MM.1S (cell line): ENCODE measurements at regions not wholly inside any gene's neighbourhood (a gene's known extent, or its start where the extent isn't known, plus 50 kb on each side); places are given as distances from the start of the nearest gene placed in this dataset.
"Not testable (repeated sequence)": the region's sequence is repeated elsewhere in the genome, so short reads cannot be mapped to it uniquely, and the experiment has no call there.

Experiments
- DNase-seq: peaks from one replicate; pipeline ENCODE4 v3.0.0-alpha.2; 2015
- H2AFZ ChIP-seq: fragments of 300-600 bp; sonication (generic); 2 replicates; pipeline ENCODE4 v1.6.0; 2016; ENCODE audit warnings: antibody characterized with exemption, low read length
- H3F3A ChIP-seq: fragments of 300-600 bp; sonication (generic); 2 replicates; pipeline ENCODE4 v1.6.1; 2016; ENCODE audit warnings: mild to moderate bottlenecking, antibody characterized with exemption, low read length, moderate library complexity, mixed read lengths; ENCODE audit not compliant: insufficient read depth
- H3K27ac ChIP-seq: fragments of 300-600 bp; sonication (generic); 2 replicates; pipeline ENCODE4 v1.5.1; 2016; ENCODE audit warnings: mild to moderate bottlenecking, low read length
- H3K27me3 ChIP-seq: fragments of 300-600 bp; sonication (generic); replicated peaks from 2 replicates; pipeline ENCODE4 v1.6.0; 2016; ENCODE audit warnings: low read length; ENCODE audit not compliant: insufficient read depth
- H3K36me3 ChIP-seq: fragments of 300-600 bp; sonication (generic); replicated peaks from 2 replicates; pipeline ENCODE4 v1.6.1; 2016; ENCODE audit warnings: mild to moderate bottlenecking, low read length, mixed read lengths; ENCODE audit not compliant: insufficient read depth
- H3K4me1 ChIP-seq: fragments of 300-600 bp; sonication (generic); 2 replicates; pipeline ENCODE4 v1.6.1; 2016; ENCODE audit warnings: low read length, mixed read lengths
- H3K4me2 ChIP-seq: fragments of 300-600 bp; sonication (generic); 2 replicates; pipeline ENCODE4 v1.6.0; 2016; ENCODE audit warnings: low read depth, low read length
- H3K4me3 ChIP-seq: fragments of 300-600 bp; sonication (generic); 2 replicates; pipeline ENCODE4 v1.5.1; 2016; ENCODE audit warnings: low read length, mixed read lengths
- H3K79me2 ChIP-seq: fragments of 300-600 bp; sonication (generic); 2 replicates; pipeline ENCODE4 v1.6.1; 2016; ENCODE audit warnings: mixed run types, low read length, mixed read lengths
- H3K9ac ChIP-seq: fragments of 300-600 bp; sonication (generic); 2 replicates; pipeline ENCODE4 v1.6.1; 2016; ENCODE audit warnings: low read length, mixed read lengths
- H3K9me2 ChIP-seq: fragments of 300-600 bp; sonication (generic); replicated peaks from 2 replicates; pipeline ENCODE4 v1.6.1; 2016; ENCODE audit warnings: mild to moderate bottlenecking, low read length, mixed read lengths; ENCODE audit not compliant: insufficient read depth
- H3K9me3 ChIP-seq: fragments of 300-600 bp; sonication (generic); replicated peaks from 2 replicates; pipeline ENCODE4 v1.6.1; 2016; ENCODE audit warnings: mild to moderate bottlenecking, low read length, mixed read lengths; ENCODE audit not compliant: insufficient read depth
- H4K20me1 ChIP-seq: fragments of 300-600 bp; sonication (generic); 2 replicates; pipeline ENCODE4 v1.6.1; 2016; ENCODE audit warnings: mild to moderate bottlenecking, low read length, moderate library complexity, mixed read lengths; ENCODE audit not compliant: insufficient read depth
- TF ChIP-seq, protein P1 (sequence below): fragments of 300-600 bp; sonication (generic); IDR thresholded peaks from 2 replicates; pipeline ENCODE4 v1.5.1; 2016; ENCODE audit warnings: antibody characterized with exemption, low read length, mixed read lengths

DNA sequence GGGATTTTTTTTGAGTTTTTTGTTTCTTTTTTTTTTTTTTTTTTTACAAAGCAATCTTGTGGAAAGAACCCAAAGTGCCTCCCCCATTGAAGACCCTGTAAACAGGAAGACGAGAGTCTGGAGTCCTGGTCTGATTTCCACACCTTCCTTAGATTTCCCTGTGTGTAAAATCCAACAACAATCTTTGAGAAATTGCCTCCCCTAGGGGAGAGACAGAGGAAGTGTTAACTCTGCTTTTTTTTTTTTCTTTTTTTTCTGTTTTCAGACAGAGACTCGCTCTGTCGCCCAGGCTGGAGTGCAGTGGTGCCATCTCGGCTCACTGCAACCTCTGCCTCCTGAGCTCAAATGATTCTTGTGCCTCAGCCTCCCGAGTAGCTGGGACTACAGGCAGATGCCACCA, 82.0 kb upstream of the CLEC6A start:
- not testable (repeated sequence) for H3K4me1 ChIP-seq, H3K79me2 ChIP-seq, H3K9me2 ChIP-seq, H3K9ac ChIP-seq, H4K20me1 ChIP-seq, H3K4me2 ChIP-seq, H3F3A ChIP-seq, H2AFZ ChIP-seq, H3K9me3 ChIP-seq, H3K27ac ChIP-seq, H3K27me3 ChIP-seq, H3K36me3 ChIP-seq, H3K4me3 ChIP-seq
- DNase-seq, result peak; percentile 7
- TF ChIP-seq, protein P1, sequence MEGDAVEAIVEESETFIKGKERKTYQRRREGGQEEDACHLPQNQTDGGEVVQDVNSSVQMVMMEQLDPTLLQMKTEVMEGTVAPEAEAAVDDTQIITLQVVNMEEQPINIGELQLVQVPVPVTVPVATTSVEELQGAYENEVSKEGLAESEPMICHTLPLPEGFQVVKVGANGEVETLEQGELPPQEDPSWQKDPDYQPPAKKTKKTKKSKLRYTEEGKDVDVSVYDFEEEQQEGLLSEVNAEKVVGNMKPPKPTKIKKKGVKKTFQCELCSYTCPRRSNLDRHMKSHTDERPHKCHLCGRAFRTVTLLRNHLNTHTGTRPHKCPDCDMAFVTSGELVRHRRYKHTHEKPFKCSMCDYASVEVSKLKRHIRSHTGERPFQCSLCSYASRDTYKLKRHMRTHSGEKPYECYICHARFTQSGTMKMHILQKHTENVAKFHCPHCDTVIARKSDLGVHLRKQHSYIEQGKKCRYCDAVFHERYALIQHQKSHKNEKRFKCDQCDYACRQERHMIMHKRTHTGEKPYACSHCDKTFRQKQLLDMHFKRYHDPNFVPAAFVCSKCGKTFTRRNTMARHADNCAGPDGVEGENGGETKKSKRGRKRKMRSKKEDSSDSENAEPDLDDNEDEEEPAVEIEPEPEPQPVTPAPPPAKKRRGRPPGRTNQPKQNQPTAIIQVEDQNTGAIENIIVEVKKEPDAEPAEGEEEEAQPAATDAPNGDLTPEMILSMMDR, result peak; percentile 26

DNA sequence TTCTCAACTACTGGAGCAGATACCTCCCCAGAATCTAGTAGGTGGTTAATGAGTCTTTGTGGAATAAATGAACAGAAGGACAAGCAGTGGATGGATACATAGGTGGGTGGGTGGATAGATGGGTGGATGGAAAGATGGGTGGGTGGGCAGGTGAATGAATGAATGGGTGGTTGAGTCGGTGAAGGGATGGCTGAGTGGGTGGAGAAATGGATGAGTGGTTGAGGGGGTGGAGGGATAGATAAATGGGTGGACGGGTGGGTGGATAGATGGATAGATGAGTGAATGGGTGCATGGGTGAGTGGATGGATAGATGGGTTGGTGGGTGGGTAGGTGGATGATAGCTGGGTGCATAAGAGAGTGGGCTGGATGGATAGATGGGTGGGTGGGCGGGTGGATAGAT, 80.6 kb upstream of the CLEC6A start:
- DNase-seq, H3K27me3 ChIP-seq, H3K4me2 ChIP-seq, H3K9me2 ChIP-seq, H3K27ac ChIP-seq, H3K9ac ChIP-seq, H3K9me3 ChIP-seq, H3F3A ChIP-seq, H3K79me2 ChIP-seq, H3K36me3 ChIP-seq, H4K20me1 ChIP-seq, H3K4me1 ChIP-seq, H2AFZ ChIP-seq, H3K4me3 ChIP-seq: not testable (repeated sequence)

DNA sequence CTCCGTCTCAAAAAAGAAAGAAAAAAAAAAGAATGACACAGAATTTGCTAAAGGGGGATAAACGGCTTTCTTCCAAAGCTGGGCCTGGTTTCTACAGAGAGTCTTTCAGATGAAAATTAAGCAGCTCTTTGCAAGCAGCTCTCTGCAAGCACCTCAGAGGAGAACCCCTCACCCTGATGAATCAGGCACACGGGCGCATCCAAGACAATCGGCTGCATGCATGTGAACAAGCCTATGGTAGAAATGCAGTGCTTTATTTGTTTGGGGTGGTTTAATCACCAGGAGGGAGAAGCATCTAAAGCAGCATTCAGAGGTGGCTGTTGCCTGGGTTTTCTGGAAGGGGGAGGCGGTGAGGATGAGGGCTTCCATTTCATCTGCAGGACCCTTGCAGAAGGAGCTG, 78.0 kb upstream of the CLEC6A start:
- H3K27ac ChIP-seq, H3K9me3 ChIP-seq, H3K27me3 ChIP-seq, H3K79me2 ChIP-seq, H3K4me1 ChIP-seq, H3K9me2 ChIP-seq, H3K4me2 ChIP-seq, DNase-seq, H2AFZ ChIP-seq, H3K4me3 ChIP-seq, H3K36me3 ChIP-seq, H4K20me1 ChIP-seq, H3F3A ChIP-seq, H3K9ac ChIP-seq: not testable (repeated sequence)

DNA sequence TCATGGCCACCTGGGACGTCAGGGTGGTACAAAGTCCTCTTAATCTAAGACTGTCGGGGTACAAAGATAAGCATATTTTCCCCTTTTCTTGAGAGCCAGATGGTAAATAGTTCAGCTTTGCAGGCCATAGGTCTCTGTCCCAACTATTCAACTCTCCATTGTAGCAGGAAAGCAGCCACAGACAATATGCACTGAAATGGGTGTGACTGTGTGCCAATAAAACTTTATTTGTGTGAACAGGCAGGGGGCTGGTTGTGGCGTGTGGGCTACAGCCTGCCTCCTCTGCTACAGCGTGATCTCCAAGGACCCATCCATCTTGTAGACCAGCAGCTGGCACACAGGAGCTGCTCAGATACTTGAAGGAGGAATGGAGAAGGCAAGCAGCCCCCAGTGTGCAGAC, 73.2 kb upstream of the CLEC6A start:
- H3K4me3 ChIP-seq, H3K9ac ChIP-seq, H3K36me3 ChIP-seq, H3K4me2 ChIP-seq, H3K27me3 ChIP-seq, H3K4me1 ChIP-seq, H3K9me3 ChIP-seq, H4K20me1 ChIP-seq, H3K27ac ChIP-seq, H2AFZ ChIP-seq, H3K79me2 ChIP-seq, DNase-seq, H3K9me2 ChIP-seq, H3F3A ChIP-seq: not testable (repeated sequence)

DNA sequence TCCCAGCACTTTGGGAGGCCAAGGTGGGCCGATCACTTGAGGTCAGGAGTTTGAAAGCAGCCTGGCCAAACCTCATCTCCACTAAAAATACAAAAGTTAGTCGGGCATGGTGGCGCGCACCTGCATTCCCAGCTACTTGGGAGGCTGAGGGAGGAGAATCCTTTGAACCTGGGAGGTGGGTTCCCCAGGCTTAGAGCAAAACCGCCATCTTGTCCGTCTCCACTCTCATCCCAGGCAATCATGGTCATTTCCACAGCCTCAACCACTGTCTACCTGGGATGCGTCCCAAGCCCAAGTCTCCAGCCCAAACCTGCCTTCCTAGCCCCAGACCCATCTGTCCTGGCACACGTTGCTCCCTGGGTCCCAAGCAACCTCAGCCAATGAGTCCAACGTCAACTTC, 71.1 kb upstream of the CLEC6A start:
- not testable (repeated sequence) for H3K4me2 ChIP-seq, H3K9me3 ChIP-seq, H3K27me3 ChIP-seq, H3K9ac ChIP-seq, H3K27ac ChIP-seq, H3K79me2 ChIP-seq, DNase-seq, H3F3A ChIP-seq, H3K36me3 ChIP-seq, H3K9me2 ChIP-seq, H3K4me3 ChIP-seq, H3K4me1 ChIP-seq, H2AFZ ChIP-seq, H4K20me1 ChIP-seq

DNA sequence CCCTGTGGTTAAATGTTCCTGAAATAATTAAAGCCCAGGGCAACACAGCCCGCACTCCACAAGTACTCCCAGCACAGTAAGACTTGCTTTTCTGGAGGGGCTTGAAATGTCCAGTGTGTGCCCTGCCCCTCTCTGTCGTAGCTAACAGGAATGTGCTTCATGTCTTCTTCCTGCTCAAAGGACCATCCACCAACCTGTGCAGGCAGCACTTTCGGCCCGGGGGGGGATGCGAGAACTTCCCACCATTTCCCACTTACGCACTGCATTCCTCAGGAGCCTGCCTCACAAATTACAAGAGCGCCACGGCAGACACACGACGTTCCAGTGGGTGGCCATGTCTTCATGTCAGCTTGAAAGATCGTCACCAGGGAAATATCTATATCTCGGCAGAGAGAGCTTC, 70.3 kb upstream of the CLEC6A start:
- not testable (repeated sequence) for H3K27ac ChIP-seq, H3K27me3 ChIP-seq, H3F3A ChIP-seq

DNA sequence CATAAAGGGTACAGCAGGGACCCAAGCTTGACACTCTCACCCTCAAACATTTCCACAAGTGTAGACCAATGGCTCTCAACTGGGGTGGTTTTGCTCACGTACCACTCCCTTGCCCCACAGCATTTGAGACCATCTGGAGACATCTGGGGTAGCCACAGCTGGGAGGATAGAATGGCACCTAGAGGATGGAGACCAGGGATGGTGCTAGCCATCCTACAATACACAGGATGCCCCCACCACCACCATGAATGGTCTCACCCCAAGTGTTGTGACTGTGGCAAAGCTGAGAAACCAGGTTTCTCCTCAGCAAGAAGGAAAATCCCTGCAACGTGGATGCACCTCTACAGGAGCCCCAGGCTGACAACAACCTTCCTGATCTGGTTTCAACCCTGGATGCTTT, 69.1 kb upstream of the CLEC6A start:
- H3K9me3 ChIP-seq, H3K27ac ChIP-seq, H2AFZ ChIP-seq, H3K4me1 ChIP-seq, H3F3A ChIP-seq, DNase-seq, H4K20me1 ChIP-seq, H3K9me2 ChIP-seq, H3K9ac ChIP-seq, H3K79me2 ChIP-seq, H3K4me2 ChIP-seq, H3K4me3 ChIP-seq, H3K27me3 ChIP-seq, H3K36me3 ChIP-seq: not testable (repeated sequence)

More for the DNA sequence above, 70.3 kb upstream of the CLEC6A start:
- not testable (repeated sequence) for H3K36me3 ChIP-seq, DNase-seq, H4K20me1 ChIP-seq, H3K79me2 ChIP-seq, H3K9me3 ChIP-seq, H2AFZ ChIP-seq, H3K4me2 ChIP-seq, H3K4me1 ChIP-seq, H3K9me2 ChIP-seq, H3K9ac ChIP-seq, H3K4me3 ChIP-seq

DNA sequence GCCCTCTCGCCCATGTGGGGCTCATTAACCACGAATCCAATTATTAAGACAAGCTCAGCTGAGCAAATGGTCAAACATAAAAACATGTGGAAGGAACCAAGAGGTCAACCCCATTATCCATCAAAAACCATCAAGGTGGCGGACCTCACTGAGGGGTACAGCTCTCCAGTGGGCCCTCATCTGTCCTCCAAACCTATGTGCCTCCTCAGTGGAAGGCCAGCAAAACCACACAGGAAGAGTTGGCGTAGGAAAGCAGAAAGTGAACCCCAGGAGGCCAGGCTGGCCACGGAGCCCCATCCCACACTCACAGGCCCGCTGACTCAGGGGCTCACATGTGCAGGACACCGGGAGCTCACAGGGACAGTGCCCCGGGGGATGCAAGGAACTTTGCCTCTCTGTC, 66.5 kb upstream of the CLEC6A start:
- H3K9me3 ChIP-seq, H4K20me1 ChIP-seq, H3K4me3 ChIP-seq, H2AFZ ChIP-seq, H3K27ac ChIP-seq, H3K36me3 ChIP-seq, H3K9ac ChIP-seq, H3K79me2 ChIP-seq, H3F3A ChIP-seq, H3K27me3 ChIP-seq, DNase-seq, H3K9me2 ChIP-seq, H3K4me2 ChIP-seq, H3K4me1 ChIP-seq: not testable (repeated sequence)
